Type B pancreatic cell (in vitro differentiated cells): ENCODE measurements at regions not wholly inside any gene's neighbourhood (a gene's known extent, or its start where the extent isn't known, plus 50 kb on each side); places are given as distances from the start of the nearest gene placed in this dataset.

Source experiments
- DNase-seq: peaks from one replicate; pipeline ENCODE4 v3.0.0; 2021; ENCODE audit warnings: mixed read lengths; ENCODE audit not compliant: unreplicated experiment; ENCODE audit errors: extremely low spot score
- H3K27ac Mint-ChIP-seq: 2 replicates; pipeline ENCODE4 v1.8.0; 2021; ENCODE audit warnings: mild to moderate bottlenecking, mixed read lengths
- H3K27me3 Mint-ChIP-seq: 2 replicates; pipeline ENCODE4 v1.8.0; 2021; ENCODE audit warnings: mixed read lengths
- H3K36me3 Mint-ChIP-seq: 2 replicates; pipeline ENCODE4 v1.8.0; 2021; ENCODE audit warnings: mixed read lengths
- H3K4me1 Mint-ChIP-seq: one replicate; pipeline ENCODE4 v1.8.0; 2021; ENCODE audit warnings: mixed read lengths; ENCODE audit not compliant: unreplicated experiment
- H3K4me3 Mint-ChIP-seq: 2 replicates; pipeline ENCODE4 v1.8.0; 2021; ENCODE audit warnings: mild to moderate bottlenecking, mixed read lengths
- H3K9me3 Mint-ChIP-seq: 2 replicates; pipeline ENCODE4 v1.8.0; 2021; ENCODE audit warnings: mixed read lengths
- CTCF ChIP-seq: fragments of 200-600 bp; sonication (generic); conservative IDR thresholded peaks from 2 replicates; pipeline ENCODE4 v1.5.0; 2021; ENCODE audit warnings: antibody characterized with exemption, mild to moderate bottlenecking

GRCh38 chr14:87492561-87492960, 500.4 kb downstream of the GALC start:
- no peak for DNase-seq
- Mint-ChIP-seq H3K36me3 (no peaks in the 10 kb centered on the region), H3K27ac (no peak overlapping the region), H3K4me1 (no peaks in the 10 kb centered on the region), H3K9me3 (no peaks in the 10 kb centered on the region), H3K4me3 (no peak overlapping the region), H3K27me3 (no peaks in the 10 kb centered on the region)
- no peak for TF ChIP-seq CTCF

- DNase-seq: no peak
- peak overlapping the region; percentile 73 for H3K27ac Mint-ChIP-seq
- no peak for TF ChIP-seq CTCF
- H3K27me3 Mint-ChIP-seq: no peaks in the 10 kb centered on the region
- no peaks in the 10 kb centered on the region for H3K9me3 Mint-ChIP-seq
- no peaks in the 10 kb centered on the region for H3K36me3 Mint-ChIP-seq
- H3K4me3 Mint-ChIP-seq: peak overlapping the region; percentile 27
- no peaks in the 10 kb centered on the region for H3K4me1 Mint-ChIP-seq
Measured at GRCh38 chr14:87491816-87492215, 501.2 kb downstream of the GALC start.

GRCh38 chr14:87489196-87489819, 503.7 kb downstream of the GALC start:
- peaks cover 3% of the 10 kb centered on the region for H3K27me3 Mint-ChIP-seq
- no peaks in the 10 kb centered on the region for H3K36me3 Mint-ChIP-seq
- DNase-seq: no peak

GRCh38 chr14:87483271-87484260, 509.4 kb downstream of the GALC start:
- Mint-ChIP-seq H3K4me1 (no peaks in the 10 kb centered on the region), H3K27ac (no peak overlapping the region), H3K4me3 (no peak overlapping the region), H3K36me3 (no peaks in the 10 kb centered on the region), H3K9me3 (peaks cover 9% of the 10 kb centered on the region), H3K27me3 (peaks cover 4% of the 10 kb centered on the region)
- no peak for TF ChIP-seq CTCF
- DNase-seq: no peak

More at GRCh38 chr14:87489196-87489819, 503.7 kb downstream of the GALC start:
- Mint-ChIP-seq H3K9me3 (no peaks in the 10 kb centered on the region), H3K4me1 (no peaks in the 10 kb centered on the region), H3K4me3 (no peak overlapping the region), H3K27ac (no peak overlapping the region)
- no peak for TF ChIP-seq CTCF

GRCh38 chr14:87468531-87468930, 524.5 kb downstream of the GALC start:
- H3K36me3 Mint-ChIP-seq: no peaks in the 10 kb centered on the region
- peaks cover 4% of the 10 kb centered on the region for H3K27me3 Mint-ChIP-seq
- no peaks in the 10 kb centered on the region for H3K9me3 Mint-ChIP-seq
- no peak overlapping the region for H3K27ac Mint-ChIP-seq
- H3K4me3 Mint-ChIP-seq: no peak overlapping the region
- H3K4me1 Mint-ChIP-seq: no peaks in the 10 kb centered on the region
- DNase-seq: no peak
- no peak for TF ChIP-seq CTCF
